Spleen (tissue), 11 donors: ENCODE measurements at regions not wholly inside any gene's neighbourhood (a gene's known extent, or its start where the extent isn't known, plus 50 kb on each side); places are given as distances from the start of the nearest gene placed in this dataset.

ENCODE experiments used
- DNase-seq: peaks from one replicate; pipeline ENCODE4 v3.0.0-alpha.2; 2020
- H3K27ac ChIP-seq, 8 donors: fragments of 200-600 bp; sonication (generic) in 7 of 8; 1 replicate in 4 of 8; 2 replicates in 4 of 8; pipeline versions ENCODE4 v1.5.0 to v1.8.0; 2016 to 2021; ENCODE audit warnings: inconsistent platforms in 4 of 8, mild to moderate bottlenecking in 4 of 8, moderate library complexity in 1 of 8
- H3K27me3 ChIP-seq, 7 donors: fragments of 200-600 bp; sonication (generic) in 6 of 7; replicated peaks in 1 of 7; 1 replicate in 4 of 7; 2 replicates in 3 of 7; pipeline versions ENCODE4 v1.5.0 to v1.8.0; 2016 to 2021; ENCODE audit warnings: inconsistent platforms in 3 of 7, mild to moderate bottlenecking in 1 of 7
- H3K36me3 ChIP-seq, 6 donors: fragments of 200-600 bp; sonication (generic) in 5 of 6; 1 replicate in 4 of 6; 2 replicates in 2 of 6; pipeline versions ENCODE4 v1.5.0 to v1.8.0; 2016 to 2021; ENCODE audit warnings: inconsistent platforms in 2 of 6
- H3K4me1 ChIP-seq, 6 donors: fragments of 200-600 bp; sonication (generic) in 5 of 6; 1 replicate in 3 of 6; 2 replicates in 3 of 6; pipeline versions ENCODE4 v1.5.0 to v1.8.0; 2016 to 2021; ENCODE audit warnings: inconsistent platforms in 3 of 6
- H3K4me3 ChIP-seq, 8 donors: fragments of 200-600 bp; sonication (generic) in 7 of 8; 1 replicate in 4 of 8; 2 replicates in 4 of 8; pipeline versions ENCODE4 v1.5.0 to v1.8.0; 2016 to 2021; ENCODE audit warnings: inconsistent platforms in 4 of 8, mild to moderate bottlenecking in 4 of 8, moderate library complexity in 2 of 8
- H3K9me3 ChIP-seq, 8 donors: fragments of 200-600 bp; sonication (generic) in 7 of 8; 1 replicate in 4 of 8; 2 replicates in 4 of 8; pipeline versions ENCODE4 v1.5.0 to v1.8.0; 2016 to 2021; ENCODE audit warnings: inconsistent platforms in 4 of 8
- POLR2A ChIP-seq, 3 donors: fragments of 450-650 bp; IDR thresholded peaks; one replicate each; pipeline ENCODE4 v1.5.1; 2017; ENCODE audit warnings: antibody characterized with exemption in 3 of 3, mild to moderate bottlenecking in 1 of 3
- POLR2AphosphoS5 ChIP-seq, 3 donors: sonication (generic); formaldehyde crosslinking; IDR thresholded peaks; one replicate each; pipeline ENCODE4 v1.5.1; 2017; ENCODE audit warnings: antibody characterized with exemption in 3 of 3
- WGBS, 5 donors: extraction: QIAGEN DNeasy Blood & Tissue Kit in 3 of 5; methylation state at CpG; one replicate each; pipeline versions ENCODE4 v1.1.5 to v1.1.7; 2013 to 2018; 5-methylcytosine and 5-hydroxymethylcytosine counted together
- intact Hi-C: fragments of 100-400 bp; cut with DNase I; formaldehyde crosslinking; loops from one replicate; pipeline ENCODE4 v1.15.0; 2023; ENCODE audit warnings: low total_unique reads
- TF ChIP-seq, protein P1 (sequence below), 11 experiments: fragments of 200-600 bp in 7 of 11; fragments of 450-650 bp in 4 of 11; sonication (generic) in 4 of 11; IDR thresholded peaks in 8 of 11; conservative IDR thresholded peaks in 3 of 11; 1 replicate in 7 of 11; 2 replicates in 4 of 11; pipeline versions ENCODE4 v1.4.0 to v1.8.0; 2016 to 2021; ENCODE audit warnings: antibody characterized with exemption in 11 of 11, inconsistent platforms in 4 of 11, mild to moderate bottlenecking in 1 of 11
- donor health status: healthy with polysubstance abuse.
- donor health status: DM: no; HTN: no; CAD: no; lungs with moderate emphysema.
- donor health status: DM: no; HTN: no; CAD: no.
- donor health status: Bipolar disorder and iron deficiency.
- donor health status: healthy.
- donor health status: DM: no; HTN: no; CAD: no.
- donor health status: DM: yes; HTN: yes; CAD: no.

DNA sequence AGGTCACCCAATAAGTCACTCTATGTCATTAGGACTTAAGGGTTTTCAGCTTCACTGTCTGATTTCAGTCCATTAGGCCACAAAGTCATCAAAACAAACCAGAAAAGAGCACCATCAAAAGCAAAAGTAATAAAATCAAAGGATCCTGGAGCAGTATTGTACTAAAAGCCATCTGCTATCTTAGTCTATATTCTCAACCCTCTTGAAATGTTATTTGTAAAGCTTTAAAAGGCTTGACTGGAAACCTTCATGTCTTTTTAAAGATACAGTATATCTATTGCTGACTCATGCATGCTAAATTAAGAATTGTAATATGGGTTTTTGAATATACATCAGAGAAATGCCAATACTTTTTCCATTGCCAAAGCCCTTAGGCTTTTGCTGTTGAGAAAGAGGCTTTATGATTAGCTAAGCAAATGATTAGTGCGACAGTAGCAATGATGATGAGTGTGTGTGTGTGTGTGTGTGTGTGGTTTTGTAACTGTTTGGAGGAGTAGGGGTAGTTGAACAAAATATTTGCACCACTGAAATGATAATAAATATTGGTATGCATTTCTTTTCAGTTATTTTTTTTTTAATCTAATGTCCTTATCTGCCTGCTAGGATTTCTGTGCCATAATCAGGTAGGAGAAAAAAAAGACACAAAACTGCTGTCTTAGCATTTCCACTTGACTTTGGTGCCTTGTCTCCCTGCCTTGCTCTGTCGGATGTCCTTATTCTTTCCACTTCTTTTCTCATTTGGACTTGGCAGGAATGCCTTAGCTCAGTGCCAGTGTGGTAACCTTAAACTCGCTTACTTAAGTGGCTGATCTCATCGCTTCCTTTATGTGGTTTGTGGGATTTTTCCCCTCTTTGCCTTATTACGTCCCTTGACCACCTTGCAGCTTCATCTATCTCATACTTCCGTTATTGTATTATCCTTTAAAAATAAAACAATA lies 119.7 kb downstream of the PCDH7 start:
- no peaks in the 10 kb centered on the region for H3K27me3 ChIP-seq
- no peak for DNase-seq
- peak overlapping the region in 1 of 8 donors; percentile 19 for H3K27ac ChIP-seq
- TF ChIP-seq POLR2AphosphoS5 (IDR thresholded peaks at IDR 0.05) (no peak), POLR2A (IDR thresholded peaks at IDR 0.05) (no peak)
- TF ChIP-seq, protein P1, sequence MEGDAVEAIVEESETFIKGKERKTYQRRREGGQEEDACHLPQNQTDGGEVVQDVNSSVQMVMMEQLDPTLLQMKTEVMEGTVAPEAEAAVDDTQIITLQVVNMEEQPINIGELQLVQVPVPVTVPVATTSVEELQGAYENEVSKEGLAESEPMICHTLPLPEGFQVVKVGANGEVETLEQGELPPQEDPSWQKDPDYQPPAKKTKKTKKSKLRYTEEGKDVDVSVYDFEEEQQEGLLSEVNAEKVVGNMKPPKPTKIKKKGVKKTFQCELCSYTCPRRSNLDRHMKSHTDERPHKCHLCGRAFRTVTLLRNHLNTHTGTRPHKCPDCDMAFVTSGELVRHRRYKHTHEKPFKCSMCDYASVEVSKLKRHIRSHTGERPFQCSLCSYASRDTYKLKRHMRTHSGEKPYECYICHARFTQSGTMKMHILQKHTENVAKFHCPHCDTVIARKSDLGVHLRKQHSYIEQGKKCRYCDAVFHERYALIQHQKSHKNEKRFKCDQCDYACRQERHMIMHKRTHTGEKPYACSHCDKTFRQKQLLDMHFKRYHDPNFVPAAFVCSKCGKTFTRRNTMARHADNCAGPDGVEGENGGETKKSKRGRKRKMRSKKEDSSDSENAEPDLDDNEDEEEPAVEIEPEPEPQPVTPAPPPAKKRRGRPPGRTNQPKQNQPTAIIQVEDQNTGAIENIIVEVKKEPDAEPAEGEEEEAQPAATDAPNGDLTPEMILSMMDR (IDR thresholded peaks at IDR 0.05 in 8 of 11, conservative IDR thresholded peaks at IDR 0.05 in 3 of 11), result no peak
- intact Hi-C loops, result no loop called here
- H3K4me1 ChIP-seq, result no peaks in the 10 kb centered on the region
- no peaks in the 10 kb centered on the region for H3K36me3 ChIP-seq
- H3K9me3 ChIP-seq, result no peaks in the 10 kb centered on the region
- WGBS, 5 donors, result 30 to 45% (median 36%) methylated on average over 6 of the region's 6 CpGs
- H3K4me3 ChIP-seq, result no peak overlapping the region

DNA sequence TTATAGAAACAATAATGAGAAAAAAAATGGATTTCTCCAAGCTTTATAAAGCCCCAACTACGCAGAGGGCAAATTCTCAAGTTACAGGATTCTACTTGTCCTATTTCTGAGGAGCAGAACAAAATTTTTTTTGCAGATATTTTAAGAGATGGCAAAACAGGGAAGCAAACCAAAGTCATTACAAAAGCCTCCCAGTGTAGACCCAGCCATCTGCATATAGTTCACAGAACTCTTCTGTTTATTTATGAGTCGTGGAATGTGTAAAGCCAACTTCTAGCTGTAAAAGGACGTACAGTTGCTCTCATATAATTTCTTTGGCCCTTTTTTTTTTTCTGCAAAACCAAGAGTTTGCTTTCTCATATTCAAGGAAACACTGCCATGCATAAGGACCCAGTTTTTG lies 120.4 kb downstream of the PCDH7 start:
- Histone ChIP-seq H3K27me3 (no peaks in the 10 kb centered on the region), H3K4me1 (no peaks in the 10 kb centered on the region), H3K27ac (peak overlapping the region in 1 of 8 donors; percentile 19), H3K4me3 (no peak overlapping the region), H3K36me3 (no peaks in the 10 kb centered on the region), H3K9me3 (no peaks in the 10 kb centered on the region)
- WGBS, 5 donors, result 71 to 80% (median 75%) methylated on average over 3 of the region's 3 CpGs
- TF ChIP-seq POLR2AphosphoS5 (IDR thresholded peaks at IDR 0.05) (no peak), POLR2A (IDR thresholded peaks at IDR 0.05) (no peak)
- TF ChIP-seq, protein P1 (IDR thresholded peaks at IDR 0.05 in 8 of 11, conservative IDR thresholded peaks at IDR 0.05 in 3 of 11), result no peak
- DNase-seq, result no peak
- intact Hi-C loops, result no loop called here

- H3K4me1 ChIP-seq, result no peaks in the 10 kb centered on the region
- WGBS, 5 donors, result 86 to 98% (median 94%) methylated on average over 1 of the region's 1 CpG
- no peaks in the 10 kb centered on the region for H3K9me3 ChIP-seq
- no peaks in the 10 kb centered on the region for H3K27me3 ChIP-seq
- TF ChIP-seq POLR2AphosphoS5 (IDR thresholded peaks at IDR 0.05) (no peak), POLR2A (IDR thresholded peaks at IDR 0.05) (no peak)
- TF ChIP-seq, protein P1 (IDR thresholded peaks at IDR 0.05 in 8 of 11, conservative IDR thresholded peaks at IDR 0.05 in 3 of 11), result no peak
- no peak for DNase-seq
- H3K27ac ChIP-seq, result no peak overlapping the region
- H3K4me3 ChIP-seq, result no peak overlapping the region
- no peaks in the 10 kb centered on the region for H3K36me3 ChIP-seq
- intact Hi-C loops, result no loop called here
These were observed 122.0 kb downstream of the PCDH7 start for GRCh38 chr4:30842142-30842541.

DNA sequence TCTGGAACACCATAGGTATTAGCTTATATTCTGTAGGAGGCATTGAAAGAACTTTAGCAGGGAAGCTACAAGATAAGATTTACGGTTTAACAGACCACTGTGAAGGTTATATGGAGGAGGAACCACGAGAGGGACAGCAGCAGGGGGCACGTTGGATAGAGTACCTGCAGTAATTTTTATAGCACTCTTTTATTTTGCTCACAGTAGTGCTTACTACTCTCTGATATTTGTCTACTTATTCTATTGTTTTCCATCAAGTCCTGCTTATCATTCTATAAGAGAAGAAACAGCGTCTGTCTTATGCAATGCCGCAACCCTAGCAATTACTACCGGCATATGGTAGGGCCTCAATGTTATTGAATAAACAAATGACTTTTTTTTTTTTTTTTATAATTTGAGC lies 122.5 kb downstream of the PCDH7 start:
- DNase-seq, result no peak
- Histone ChIP-seq H3K27me3 (no peaks in the 10 kb centered on the region), H3K36me3 (no peaks in the 10 kb centered on the region), H3K9me3 (no peaks in the 10 kb centered on the region), H3K4me3 (no peak overlapping the region), H3K27ac (no peak overlapping the region), H3K4me1 (no peaks in the 10 kb centered on the region)
- 82 to 90% (median 87%) methylated on average over 6 of the region's 6 CpGs for WGBS, 5 donors
- TF ChIP-seq POLR2A (IDR thresholded peaks at IDR 0.05), result no peak
- no peak for TF ChIP-seq POLR2AphosphoS5 (IDR thresholded peaks at IDR 0.05)
- TF ChIP-seq, protein P1 (IDR thresholded peaks at IDR 0.05 in 8 of 11, conservative IDR thresholded peaks at IDR 0.05 in 3 of 11), result no peak
- intact Hi-C loops, result no loop called here
